DMS 273 treated with DMSO at 0.1 percent for 48 hours (cell line): ENCODE measurements at regions not wholly inside any gene's neighbourhood (a gene's known extent, or its start where the extent isn't known, plus 50 kb on each side); places are given as distances from the start of the nearest gene placed in this dataset.

Source experiments
- DNase-seq: peaks from one replicate; lab custom pipeline; 2025; lab: John Stamatoyannopoulos, UW

DNA sequence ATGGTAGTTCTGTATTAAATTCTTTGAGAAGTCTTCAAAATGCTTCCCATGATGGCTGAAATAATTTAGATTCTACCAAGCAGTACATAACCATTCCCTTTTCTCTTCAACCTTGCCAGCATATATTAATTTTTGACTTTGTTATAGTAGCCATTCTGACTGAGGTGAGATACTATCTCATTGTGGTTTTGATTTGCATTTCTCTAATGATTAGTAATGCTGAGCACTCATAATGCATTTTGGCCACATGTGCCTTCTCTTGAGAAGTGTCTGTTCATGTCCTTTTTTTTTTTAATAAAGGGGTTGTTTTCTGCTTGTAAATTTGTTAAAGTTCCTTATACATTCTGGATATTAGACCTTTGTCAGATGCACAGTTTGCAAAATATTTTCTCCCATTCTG is 173.9 kb downstream of the CALCRL start:
- DNase-seq: no peak

DNA sequence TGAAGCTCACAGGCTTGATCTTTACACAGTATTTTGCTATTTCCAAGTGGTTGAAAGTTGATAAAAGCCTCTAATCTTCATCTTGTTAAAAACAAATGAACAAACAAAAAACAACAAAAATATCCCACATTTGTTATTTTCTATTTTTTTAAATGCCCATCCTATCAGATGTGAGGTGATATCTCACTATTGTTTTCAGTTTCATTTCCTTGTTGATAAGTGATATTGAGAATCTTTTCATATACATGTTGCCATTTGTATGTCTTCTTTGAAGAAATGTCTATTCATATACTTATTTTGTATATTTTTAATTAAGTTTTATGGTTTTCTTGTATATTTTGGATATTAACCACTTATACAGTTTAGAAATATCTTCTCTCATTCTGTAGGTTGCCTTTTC is 175.8 kb downstream of the CALCRL start:
- no peak for DNase-seq

DNA sequence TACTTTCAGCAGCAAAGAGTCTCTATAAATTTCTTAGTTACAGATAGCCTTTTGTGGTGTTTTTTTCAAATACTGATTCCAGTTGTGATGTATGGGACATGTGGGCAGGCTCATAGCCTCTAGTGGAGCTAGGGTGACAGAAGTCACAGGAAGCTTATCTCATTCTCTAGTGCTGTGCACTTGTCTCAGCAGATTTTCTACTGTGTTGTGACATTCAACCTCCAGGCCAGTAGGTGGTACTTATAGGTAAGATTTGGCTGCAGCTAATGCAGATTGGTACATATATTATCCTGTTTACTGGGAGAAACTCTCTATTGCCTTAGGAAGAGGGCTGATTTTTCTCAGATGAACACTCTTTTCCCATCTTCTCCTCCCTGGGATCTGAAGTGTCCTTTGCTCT is 176.2 kb downstream of the CALCRL start:
- DNase-seq: no peak

DNA sequence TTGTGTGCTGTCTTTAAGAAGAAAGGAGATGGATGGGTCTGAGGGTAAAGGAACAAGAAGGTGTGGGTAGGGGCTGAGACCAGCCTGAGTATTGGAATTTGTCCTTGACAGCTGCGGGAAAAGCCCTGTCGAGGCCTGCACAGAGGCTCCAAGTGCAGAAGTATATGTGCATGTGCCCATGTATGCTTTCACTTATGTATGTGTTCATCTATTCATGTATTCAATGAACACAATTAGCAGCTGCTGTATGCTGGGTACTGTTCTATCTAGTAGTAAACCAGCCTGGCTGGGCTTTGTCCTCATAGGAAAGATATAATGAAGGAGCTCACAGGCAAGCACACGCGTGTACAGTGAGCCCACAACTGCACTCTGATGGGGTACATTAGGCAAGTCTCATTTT is 181.4 kb downstream of the CALCRL start:
- no peak for DNase-seq

DNA sequence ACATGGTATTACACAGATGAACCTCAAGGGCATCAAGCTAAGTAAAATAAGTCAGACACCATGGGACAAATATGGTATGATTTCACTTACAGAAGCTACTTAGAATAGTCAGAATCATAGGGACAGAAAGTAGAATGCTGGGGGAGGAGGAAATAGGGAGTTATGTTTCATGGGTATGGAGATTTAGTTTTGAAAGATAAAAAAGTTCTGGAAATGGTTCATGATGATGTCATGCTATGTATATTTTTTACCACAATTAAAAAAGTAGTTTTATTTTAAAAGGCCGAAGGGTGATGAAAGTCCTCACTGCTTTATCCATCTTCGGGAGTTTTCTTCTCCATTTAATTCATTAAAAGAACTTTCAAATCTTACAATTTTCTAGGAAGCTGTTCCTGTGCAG is 181.9 kb downstream of the CALCRL start:
- DNase-seq: no peak

DNA sequence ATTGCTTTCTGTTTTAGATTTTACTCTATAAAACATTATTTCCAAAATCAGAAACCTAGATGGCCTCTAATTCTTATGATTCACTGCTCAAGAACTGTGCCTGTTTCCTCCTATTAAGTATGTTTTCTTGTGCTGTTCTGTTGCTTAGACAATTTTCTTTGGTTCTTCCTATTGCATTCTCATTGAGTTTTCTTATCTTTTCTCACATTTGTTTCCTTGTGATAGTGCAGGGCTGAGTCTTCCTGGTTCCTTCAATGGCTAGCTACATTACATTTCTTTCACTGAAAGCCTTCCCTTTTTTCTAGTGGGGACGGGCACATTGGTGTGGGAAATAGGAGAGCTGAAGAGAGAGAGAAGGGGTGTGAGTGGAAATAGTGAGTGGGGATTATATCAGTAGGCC is 183.4 kb downstream of the CALCRL start:
- no peak for DNase-seq

DNA sequence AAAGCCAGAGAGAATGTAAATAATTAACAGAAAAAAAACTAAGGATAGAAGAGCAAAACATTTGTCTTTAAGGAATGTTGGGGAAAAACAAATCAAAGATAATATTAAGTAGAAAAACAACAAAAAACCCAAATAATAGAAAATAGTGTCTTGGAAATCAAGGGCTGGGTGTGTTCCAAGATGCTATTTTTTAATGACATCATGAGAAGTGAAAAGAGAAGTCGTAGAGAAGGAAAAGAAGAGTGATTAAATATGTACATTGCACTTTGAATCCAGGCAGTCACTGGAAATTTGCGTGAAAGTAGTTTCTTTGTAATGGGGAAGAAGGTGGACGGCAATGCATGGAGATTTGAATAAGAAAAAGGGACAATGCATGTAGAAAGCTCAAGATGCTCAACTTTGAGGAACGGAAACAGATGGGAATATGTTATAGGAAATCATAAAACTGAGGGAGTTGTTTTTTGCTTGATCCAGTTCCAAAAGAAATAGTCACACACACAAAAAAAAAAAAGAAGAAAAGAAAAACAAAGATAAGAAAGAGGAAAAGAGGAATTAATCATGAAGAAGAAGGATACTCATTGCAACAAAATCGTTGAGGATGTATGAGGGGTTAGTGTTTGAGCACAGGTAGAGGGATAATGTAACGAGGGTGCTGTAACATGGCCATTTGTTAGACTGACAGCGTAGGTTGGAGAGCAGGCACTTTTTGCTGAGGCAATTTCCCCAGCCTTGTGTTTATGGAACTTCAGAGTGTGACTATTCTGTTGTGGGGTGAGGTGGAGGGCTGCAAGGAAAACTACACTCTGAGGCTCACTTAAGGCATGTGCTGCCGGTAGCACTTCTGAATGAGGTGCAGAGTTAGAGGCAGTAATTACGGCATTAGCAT is 184.1 kb downstream of the CALCRL start:
- DNase-seq: no peak

DNA sequence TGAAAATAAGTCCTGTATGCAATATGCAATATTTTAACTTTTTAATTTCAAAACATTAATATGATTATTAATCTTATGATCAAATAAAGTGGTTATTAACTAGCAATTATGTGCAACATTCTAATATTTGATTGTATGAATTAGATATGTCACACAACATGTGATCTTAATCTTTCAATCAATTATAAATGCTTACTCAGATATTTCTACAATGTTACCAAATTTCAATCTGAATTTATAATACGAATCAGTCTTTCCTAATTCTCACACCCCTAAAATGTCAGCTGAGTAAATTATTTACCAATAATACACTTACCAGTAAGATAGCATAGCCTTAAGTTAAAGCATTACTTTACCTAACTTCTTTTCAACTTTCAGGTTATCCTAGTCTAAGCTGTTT is 186.3 kb downstream of the CALCRL start:
- DNase-seq: no peak

DNA sequence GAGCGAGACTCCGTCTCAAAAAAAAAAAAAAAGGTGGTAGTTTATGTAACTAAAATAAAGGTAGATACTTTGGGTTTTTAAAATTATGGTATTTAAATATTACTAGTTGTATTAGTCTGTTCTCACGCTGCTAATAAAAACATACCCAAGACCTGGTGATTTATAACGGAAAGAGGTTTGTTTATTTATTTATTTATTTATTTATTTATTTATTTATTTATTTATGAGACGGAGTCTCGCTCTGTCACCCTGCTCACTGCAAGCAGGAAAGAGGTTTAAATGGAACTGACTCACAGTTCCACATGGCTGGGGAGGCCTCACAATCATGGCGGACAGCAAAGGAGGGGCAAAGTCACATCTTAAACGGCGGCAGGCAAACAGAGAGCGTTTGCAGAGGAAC is 196.0 kb downstream of the CALCRL start:
- DNase-seq: no peak

DNA sequence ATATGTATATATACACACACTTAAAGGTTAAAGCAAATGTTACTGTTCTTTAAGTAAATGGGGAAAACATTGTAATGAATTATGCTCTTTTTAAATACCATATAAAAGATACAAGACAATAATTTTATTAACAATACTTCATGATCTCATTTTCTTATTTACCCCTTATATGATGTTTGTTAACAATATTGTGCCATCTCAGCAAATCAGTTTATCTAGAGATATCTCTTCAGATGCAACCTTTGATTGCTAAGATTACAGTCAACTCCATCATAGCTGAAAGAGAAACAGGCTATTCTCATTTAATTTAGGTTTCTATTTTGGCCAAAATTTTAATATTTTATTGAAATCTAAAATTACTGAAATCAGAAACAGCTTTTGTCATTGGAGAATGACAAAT is 197.9 kb downstream of the CALCRL start:
- DNase-seq: no peak

DNA sequence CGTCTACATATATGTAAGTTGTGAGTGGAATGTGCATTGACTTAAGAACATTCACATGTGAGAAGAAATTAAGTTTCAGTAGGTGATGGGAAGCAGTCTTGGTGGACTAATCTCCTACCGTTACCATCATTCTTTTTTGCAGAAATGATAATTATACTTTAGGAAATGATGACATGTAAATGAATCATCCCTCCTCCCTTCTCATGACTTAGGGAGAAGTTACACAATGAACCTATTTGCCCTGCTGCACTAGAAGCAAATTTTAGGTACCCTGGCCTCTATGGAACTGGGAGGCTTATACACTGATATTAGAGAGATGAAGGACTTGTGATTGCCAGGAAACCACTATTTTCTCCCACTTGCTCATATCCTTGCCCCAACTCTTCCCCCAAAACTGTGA is 214.2 kb downstream of the CALCRL start:
- DNase-seq: no peak

DNA sequence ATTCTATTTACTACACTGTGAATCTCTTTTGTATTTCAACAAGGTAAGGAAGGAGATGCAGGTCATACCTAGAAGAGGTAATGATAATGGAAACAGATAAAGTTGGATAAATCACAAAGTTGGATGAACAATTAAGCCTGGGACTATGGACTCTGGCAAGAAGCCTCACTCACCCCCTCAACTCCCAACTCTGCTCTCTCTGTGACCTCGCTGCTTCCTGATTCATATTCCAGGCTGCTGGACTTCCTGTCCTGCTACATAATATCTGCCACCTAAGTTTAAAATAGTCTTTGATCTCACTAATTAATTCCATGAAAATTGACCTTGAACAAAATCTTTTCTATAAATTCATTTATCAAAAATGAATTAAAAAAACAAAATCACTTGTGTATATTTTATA is 215.3 kb downstream of the CALCRL start:
- DNase-seq: no peak

DNA sequence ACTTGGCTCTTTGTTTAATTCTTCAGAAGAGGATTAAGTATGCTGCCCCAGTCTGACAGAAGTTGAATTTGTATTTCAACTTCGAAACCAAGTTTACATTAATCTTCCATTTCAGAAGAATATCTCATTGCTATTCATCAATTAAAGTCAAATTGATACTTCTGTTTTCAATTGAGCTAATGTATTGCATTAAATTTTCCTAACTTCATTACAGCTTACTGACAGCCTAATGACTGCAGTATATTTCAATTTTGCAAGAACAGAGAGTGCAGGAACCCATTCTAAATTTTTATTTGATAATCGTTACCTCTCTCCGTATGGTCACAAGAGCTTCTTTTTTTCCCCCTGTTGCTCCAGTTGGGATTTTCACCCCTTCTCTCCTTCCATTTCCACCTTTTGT is 218.0 kb downstream of the CALCRL start:
- no peak for DNase-seq

DNA sequence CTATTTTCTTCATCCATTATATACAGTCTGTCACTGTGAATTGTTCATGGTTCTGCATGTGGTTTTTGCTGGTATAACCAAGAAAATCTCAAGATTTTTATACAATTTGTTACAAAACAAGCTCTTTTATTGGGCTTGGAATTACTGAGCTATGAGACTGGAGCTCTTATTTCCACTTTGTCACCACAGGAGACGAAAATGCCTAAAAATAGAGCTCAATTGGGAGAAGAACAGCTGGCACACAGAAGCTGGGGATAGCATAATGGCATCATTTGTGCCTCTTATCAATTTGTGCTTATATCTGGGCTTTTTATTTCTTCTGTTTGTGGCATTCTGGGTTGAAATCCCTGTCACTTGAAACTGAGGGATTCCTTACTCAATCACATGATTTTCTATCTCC is 219.1 kb downstream of the CALCRL start:
- DNase-seq: no peak

DNA sequence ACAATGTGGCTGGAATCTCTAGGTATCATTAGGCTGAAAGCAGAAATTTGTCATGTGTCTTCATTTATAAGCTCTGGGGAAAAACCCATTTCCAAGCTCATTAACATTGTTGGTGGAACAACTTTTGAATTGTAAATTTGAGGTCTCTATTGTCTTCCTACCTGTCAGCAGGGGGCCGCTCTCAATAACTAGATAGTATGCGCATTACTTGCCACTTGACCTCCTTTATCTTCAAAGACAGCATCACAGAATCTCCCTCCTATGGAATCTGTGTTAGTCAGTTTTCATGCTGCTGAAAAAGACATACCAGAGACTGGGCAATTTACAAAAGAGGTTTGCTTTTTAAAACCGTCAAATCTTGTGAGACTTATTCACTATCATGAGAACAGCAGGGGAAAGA is 223.1 kb downstream of the CALCRL start:
- no peak for DNase-seq

DNA sequence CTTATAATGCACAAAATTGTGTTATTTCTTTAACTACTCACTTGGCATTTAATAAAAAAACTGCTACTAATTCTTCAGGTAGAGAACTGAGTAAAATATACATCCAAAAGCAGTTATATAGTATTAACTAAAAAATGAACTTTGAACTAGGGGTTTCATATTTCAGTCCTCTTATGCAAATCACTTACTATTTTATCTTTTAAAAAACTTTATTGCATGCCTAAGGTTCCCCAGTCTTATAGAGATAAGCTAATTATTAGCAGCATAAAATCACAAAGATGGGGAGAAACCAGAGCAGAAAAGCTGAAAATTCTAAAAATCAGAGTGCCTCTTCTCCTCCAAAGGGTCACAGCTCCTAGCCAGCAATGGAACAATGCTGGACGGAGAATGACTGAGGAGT is 228.0 kb downstream of the CALCRL start:
- no peak for DNase-seq

DNA sequence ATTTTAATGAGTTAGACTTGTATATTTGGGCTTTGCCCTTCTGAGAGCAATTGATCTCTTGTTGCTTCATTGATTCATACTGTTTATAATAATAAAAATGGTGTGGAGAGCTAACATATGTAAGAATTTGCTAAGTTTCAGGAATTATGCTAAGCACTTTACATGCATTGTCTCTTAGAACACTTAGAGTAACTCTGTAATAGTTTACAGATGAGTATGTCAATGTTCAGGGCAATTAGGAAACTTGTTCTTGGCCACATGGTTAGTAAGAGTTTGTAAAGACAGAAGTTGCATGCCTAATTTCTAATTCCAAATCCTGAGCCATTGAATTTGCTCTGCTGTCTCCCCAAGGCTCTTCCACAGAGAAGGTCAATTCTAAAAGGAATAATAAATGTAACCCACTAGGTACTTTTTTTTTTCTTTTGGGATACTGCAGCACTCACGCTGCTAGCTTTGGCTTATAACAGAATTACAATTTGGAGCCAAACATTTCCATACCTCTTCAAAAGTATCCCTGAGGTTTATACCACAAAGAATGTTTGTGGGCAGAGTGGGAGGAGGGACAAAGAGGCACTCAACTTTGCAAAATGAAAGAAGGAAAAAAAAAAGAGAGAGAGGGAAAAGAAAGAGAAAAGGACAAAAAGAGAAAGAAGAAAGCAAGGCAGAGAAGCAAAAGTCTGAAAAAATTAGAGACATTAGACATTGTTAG is 232.4 kb downstream of the CALCRL start:
- DNase-seq: no peak

DNA sequence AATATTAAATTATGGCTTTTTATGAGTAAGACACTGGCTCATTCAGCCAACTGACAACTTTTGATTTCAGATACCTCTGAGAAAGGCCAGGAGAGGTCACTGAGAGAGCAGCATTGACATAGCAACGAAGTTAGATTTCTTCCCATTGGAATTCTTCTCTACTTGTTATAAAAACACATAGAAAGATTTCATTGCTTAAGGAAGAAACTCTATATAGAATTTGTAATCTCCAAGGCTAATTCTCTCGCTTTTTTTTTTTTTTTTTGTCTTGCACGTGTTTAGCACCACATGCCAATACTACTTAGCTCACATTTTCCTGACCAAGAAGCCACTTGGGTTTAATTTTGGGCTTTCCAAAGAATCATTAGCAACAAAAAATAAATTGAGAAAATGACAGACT is 233.7 kb downstream of the CALCRL start:
- DNase-seq: no peak

DNA sequence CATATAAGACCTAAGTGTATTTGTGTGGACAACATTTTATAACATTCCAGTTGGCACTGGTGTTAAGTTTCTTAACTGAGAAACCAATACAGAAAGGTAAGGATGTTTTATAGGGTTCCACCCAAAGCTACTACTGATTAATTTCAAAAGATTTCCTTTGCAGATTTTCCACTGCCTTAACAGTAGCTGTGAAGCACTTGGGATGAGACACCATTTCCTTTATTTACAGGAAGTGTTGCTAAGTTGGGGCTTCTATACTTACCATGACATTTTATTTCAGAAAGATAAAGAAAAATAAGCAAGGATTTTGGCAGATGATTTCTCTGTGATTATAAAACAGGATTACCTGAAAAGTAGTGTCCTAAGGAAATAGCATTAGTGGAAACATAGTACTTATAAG is 234.3 kb downstream of the CALCRL start:
- no peak for DNase-seq

DNA sequence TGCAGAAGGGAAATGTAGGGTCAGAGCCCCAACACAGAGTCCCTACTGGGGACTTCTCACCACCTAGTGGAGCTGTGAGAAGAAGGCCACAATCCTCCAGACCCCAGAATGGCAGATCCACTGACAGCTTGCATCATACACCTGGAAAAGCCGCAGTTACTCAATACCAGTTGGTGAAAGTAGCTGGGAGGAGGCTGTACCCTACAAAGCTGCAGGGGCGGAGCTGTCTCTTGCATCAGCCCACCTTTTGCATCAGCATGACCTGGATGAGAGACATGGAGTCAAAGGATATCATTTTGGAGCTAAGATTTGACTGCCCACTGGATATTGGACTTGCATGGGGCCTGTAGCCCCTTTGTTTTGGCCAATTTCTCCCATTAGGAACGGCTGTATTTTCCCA is 237.3 kb downstream of the CALCRL start:
- DNase-seq: no peak

DNA sequence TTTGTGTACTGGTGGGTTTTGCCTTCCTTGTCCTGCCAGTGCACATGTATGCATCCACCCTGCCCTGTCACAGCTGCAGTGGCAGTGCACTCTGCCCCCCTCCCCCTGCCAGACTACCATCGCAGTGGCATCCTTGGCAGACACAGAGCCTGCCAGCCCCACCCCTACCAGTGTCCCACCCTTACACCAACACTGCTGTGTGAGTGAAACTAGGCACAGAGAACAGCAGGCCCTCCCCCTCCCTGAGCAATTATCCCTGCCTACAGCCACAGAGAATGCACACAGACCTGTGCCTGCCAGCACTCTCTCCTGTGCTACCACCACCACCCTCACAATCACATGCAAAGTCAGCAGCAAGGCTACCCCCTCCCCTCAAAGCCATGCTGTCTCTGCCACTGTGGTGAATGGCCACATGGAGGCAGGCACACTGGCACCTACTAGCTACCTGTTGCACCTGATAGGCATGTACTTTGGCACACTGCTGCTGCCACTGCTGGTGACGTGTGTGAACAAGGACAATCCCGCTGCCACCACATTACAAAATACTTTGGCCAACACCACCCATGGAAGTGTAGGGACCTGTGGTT is 239.8 kb downstream of the CALCRL start:
- no peak for DNase-seq

DNA sequence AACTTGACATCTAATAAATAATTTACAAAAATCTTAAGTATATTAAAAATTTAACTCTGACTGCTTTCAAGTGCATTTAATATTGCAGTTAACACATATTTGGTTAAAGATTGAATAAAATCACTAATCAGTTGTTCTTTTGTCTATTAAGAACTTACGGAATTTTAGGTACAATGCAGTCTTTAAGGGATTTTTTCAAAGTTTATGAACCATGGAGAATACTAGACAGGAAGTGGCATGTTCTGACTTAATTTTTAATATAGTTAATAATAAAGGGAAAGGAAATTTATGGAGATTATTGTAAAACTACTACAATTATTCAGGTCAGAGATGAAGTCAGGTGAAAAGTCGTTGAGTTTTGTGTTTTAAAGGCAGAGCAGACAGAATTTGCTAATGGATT is 240.9 kb downstream of the CALCRL start:
- no peak for DNase-seq

DNA sequence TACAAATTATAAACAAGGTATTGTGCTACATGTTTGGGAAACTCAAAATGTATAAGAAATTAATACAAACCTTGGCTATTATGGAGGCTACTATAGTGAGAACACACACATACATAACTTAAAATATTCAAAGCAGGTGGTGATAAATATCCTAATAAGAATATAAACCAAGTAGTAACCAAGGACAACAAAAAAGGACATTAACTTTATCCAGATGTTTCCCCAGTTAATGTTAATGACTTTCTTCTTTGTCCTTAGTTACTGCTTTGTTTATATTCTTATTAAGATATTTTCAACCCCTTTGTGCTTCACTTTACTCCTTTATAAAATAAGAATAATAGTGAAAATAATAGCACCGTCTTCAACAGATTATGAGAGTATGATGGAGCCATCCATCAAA is 241.6 kb downstream of the CALCRL start:
- DNase-seq: no peak
